ENCODE measurements at regions not wholly inside any gene's neighbourhood (a gene's known extent, or its start where the extent isn't known, plus 50 kb on each side); places are given as distances from the start of the nearest gene placed in this dataset.

GRCh38 chr1:170823120-170823519 lies 112.2 kb upstream of the MROH9 start:
- TF ChIP-seq CTCF (IDR thresholded peaks at IDR 0.05; ENCODE audit: control extremely low read depth, extremely low read depth, low read depth, missing control alignments) = no peak
- no peak for DNase-seq (ENCODE audit: extremely low spot score)
- ChIA-PET POLR2A (no interaction called here), CTCF (interaction anchor here (0.8 kb wide), 1 partner anchor 10 kb away, joined by 3 read pairs; no protein-coding TSS in a partner anchor)

GRCh38 chr1:170831276-170831675 lies 104.1 kb upstream of the MROH9 start:
- CTCF ChIA-PET = no interaction called here
- no peak for TF ChIP-seq CTCF (IDR thresholded peaks at IDR 0.05; ENCODE audit: control extremely low read depth, extremely low read depth, low read depth, missing control alignments)
- no peak for DNase-seq (ENCODE audit: extremely low spot score)
- POLR2A ChIA-PET = no interaction called here

GRCh38 chr1:170836141-170836540 lies 99.2 kb upstream of the MROH9 start:
- no peak for DNase-seq (ENCODE audit: extremely low spot score)
- ChIA-PET CTCF (no interaction called here), POLR2A (no interaction called here)
- no peak for TF ChIP-seq CTCF (IDR thresholded peaks at IDR 0.05; ENCODE audit: control extremely low read depth, extremely low read depth, low read depth, missing control alignments)

GRCh38 chr1:170840371-170840770 lies 95.0 kb upstream of the MROH9 start:
- CTCF ChIA-PET = interaction anchor here (1.1 to 1.7 kb wide), 2 partner anchors 8 to 31 kb away, joined by 3 read pairs; no protein-coding TSS in a partner anchor
- no peak for TF ChIP-seq CTCF (IDR thresholded peaks at IDR 0.05; ENCODE audit: control extremely low read depth, extremely low read depth, low read depth, missing control alignments)
- POLR2A ChIA-PET = no interaction called here
- DNase-seq (ENCODE audit: extremely low spot score) = no peak

GRCh38 chr1:170853302-170853701 lies 82.0 kb upstream of the MROH9 start:
- POLR2A ChIA-PET = no interaction called here
- DNase-seq (ENCODE audit: extremely low spot score) = peak; percentile 35
- CTCF ChIA-PET = interaction anchor here (1.5 kb wide), 1 partner anchor 11 kb away, joined by 6 read pairs; no protein-coding TSS in a partner anchor
- no peak for TF ChIP-seq CTCF (IDR thresholded peaks at IDR 0.05; ENCODE audit: control extremely low read depth, extremely low read depth, low read depth, missing control alignments)

- POLR2A ChIA-PET = no interaction called here
- TF ChIP-seq CTCF (IDR thresholded peaks at IDR 0.05; ENCODE audit: control extremely low read depth, extremely low read depth, low read depth, missing control alignments) = no peak
- CTCF ChIA-PET = interaction anchor here (0.8 to 1.3 kb wide), 3 partner anchors 11 to 165 kb away, joined by 3 to 4 read pairs (median 3); no protein-coding TSS in a partner anchor
- no peak for DNase-seq (ENCODE audit: extremely low spot score)
Measured at GRCh38 chr1:170853867-170854266, 81.5 kb upstream of the MROH9 start.

- TF ChIP-seq CTCF (IDR thresholded peaks at IDR 0.05; ENCODE audit: control extremely low read depth, extremely low read depth, low read depth, missing control alignments) = no peak
- CTCF ChIA-PET = interaction anchor here (0.8 to 1.3 kb wide), 4 partner anchors 10 to 165 kb away, joined by 3 to 4 read pairs (median 3); no protein-coding TSS in a partner anchor
- POLR2A ChIA-PET = no interaction called here
Measured at GRCh38 chr1:170854677-170855076, 80.7 kb upstream of the MROH9 start.

More at GRCh38 chr1:170854677-170855076, 80.7 kb upstream of the MROH9 start:
- no peak for DNase-seq (ENCODE audit: extremely low spot score)

Measured in GM10248 (cell line).